Neural progenitor cell (in vitro differentiated cells): ENCODE measurements at regions not wholly inside any gene's neighbourhood (a gene's known extent, or its start where the extent isn't known, plus 50 kb on each side); places are given as distances from the start of the nearest gene placed in this dataset.

Experiments
- DNase-seq: peaks from one replicate; pipeline ENCODE4 v3.0.0-alpha.2; 2016; ENCODE audit warnings: low spot score
- H2AFZ ChIP-seq: fragments of 200-600 bp; sonication (generic); replicated peaks from 2 replicates; pipeline ENCODE4 v1.6.1; 2016; ENCODE audit warnings: antibody characterized with exemption
- H3F3A ChIP-seq: fragments of 200-600 bp; sonication (generic); 2 replicates; pipeline ENCODE4 v1.6.1; 2016; ENCODE audit warnings: antibody characterized with exemption, low read depth
- H3K27ac ChIP-seq: fragments of 200-600 bp; sonication (generic); 2 replicates; pipeline ENCODE4 v1.5.1; 2016; ENCODE audit warnings: mild to moderate bottlenecking
- H3K27me3 ChIP-seq: fragments of 200-600 bp; sonication (generic); 2 replicates; pipeline ENCODE4 v1.6.1; 2016; ENCODE audit warnings: mild to moderate bottlenecking, moderate library complexity
- H3K36me3 ChIP-seq: fragments of 200-600 bp; sonication (generic); 2 replicates; pipeline ENCODE4 v1.5.1; 2016
- H3K4me1 ChIP-seq: fragments of 200-600 bp; sonication (generic); 2 replicates; pipeline ENCODE4 v1.6.1; 2016; ENCODE audit warnings: mixed run types
- H3K4me2 ChIP-seq: fragments of 200-600 bp; sonication (generic); 2 replicates; pipeline ENCODE4 v1.6.1; 2016
- H3K4me3 ChIP-seq: fragments of 200-600 bp; sonication (generic); 2 replicates; pipeline ENCODE4 v1.5.1; 2016
- H3K79me2 ChIP-seq: fragments of 200-600 bp; sonication (generic); 2 replicates; pipeline ENCODE4 v1.6.1; 2016; ENCODE audit warnings: low read depth
- H3K9ac ChIP-seq: fragments of 200-600 bp; sonication (generic); 2 replicates; pipeline ENCODE4 v1.6.1; 2016
- H3K9me3 ChIP-seq: fragments of 200-600 bp; sonication (generic); 2 replicates; pipeline ENCODE4 v1.5.1; 2016; ENCODE audit warnings: low read depth
- H4K20me1 ChIP-seq: fragments of 200-600 bp; sonication (generic); 2 replicates; pipeline ENCODE4 v1.6.1; 2016; ENCODE audit warnings: low read depth
- H3K27ac Mint-ChIP-seq: 3 replicates; pipeline ENCODE4 v1.8.0; 2021; ENCODE audit warnings: mixed read lengths
- H3K27me3 Mint-ChIP-seq: 2 replicates; pipeline ENCODE4 v1.8.0; 2022; ENCODE audit warnings: low read depth, mild to moderate bottlenecking, inconsistent platforms, moderate library complexity, mixed read lengths; ENCODE audit not compliant: insufficient read depth
- H3K36me3 Mint-ChIP-seq: 3 replicates; pipeline ENCODE4 v1.8.0; 2021; ENCODE audit warnings: mixed read lengths
- H3K4me1 Mint-ChIP-seq: 3 replicates; pipeline ENCODE4 v1.8.0; 2021; ENCODE audit warnings: mixed read lengths
- H3K4me3 Mint-ChIP-seq: 3 replicates; pipeline ENCODE4 v1.8.0; 2021; ENCODE audit warnings: mild to moderate bottlenecking, moderate library complexity, mixed read lengths
- H3K9me3 Mint-ChIP-seq: 3 replicates; pipeline ENCODE4 v1.8.0; 2020; ENCODE audit warnings: mixed read lengths
- CTCF ChIP-seq: fragments of 200-600 bp; sonication (generic); IDR thresholded peaks from 2 replicates; pipeline ENCODE4 v1.5.1; 2017; ENCODE audit warnings: antibody characterized with exemption, mild to moderate bottlenecking
- EZH2 ChIP-seq: fragments of 200-600 bp; sonication (generic); IDR thresholded peaks from 2 replicates; pipeline ENCODE4 v1.6.1; 2017; ENCODE audit warnings: antibody characterized with exemption, mild to moderate bottlenecking, moderate library complexity
- EZH2phosphoT487 ChIP-seq: fragments of 200-600 bp; sonication (generic); IDR thresholded peaks from 2 replicates; pipeline ENCODE4 v1.6.1; 2017; ENCODE audit warnings: antibody characterized with exemption

GRCh38 chr10:131785121-131785460 is 115.7 kb upstream of the PPP2R2D start:
- Histone ChIP-seq H3K4me3 (no peak overlapping the region), H3K79me2 (no peaks in the 10 kb centered on the region), H3K9me3 (no peaks in the 10 kb centered on the region), H3F3A (no peaks in the 10 kb centered on the region), H3K9ac (no peak overlapping the region), H4K20me1 (no peaks in the 10 kb centered on the region), H3K36me3 (no peaks in the 10 kb centered on the region), H3K27ac (no peak overlapping the region), H3K4me1 (no peaks in the 10 kb centered on the region), H2AFZ (no peak overlapping the region), H3K4me2 (no peak overlapping the region), H3K27me3 (no peaks in the 10 kb centered on the region)
- Mint-ChIP-seq H3K9me3 (peaks cover 26% of the 10 kb centered on the region), H3K27me3 (peaks cover 12% of the 10 kb centered on the region), H3K27ac (no peak overlapping the region), H3K4me1 (peaks cover 13% of the 10 kb centered on the region), H3K4me3 (no peak overlapping the region), H3K36me3 (no peaks in the 10 kb centered on the region)
- no peak for TF ChIP-seq EZH2phosphoT487
- no peak for TF ChIP-seq EZH2
- TF ChIP-seq CTCF = no peak
- no peak for DNase-seq

DNA sequence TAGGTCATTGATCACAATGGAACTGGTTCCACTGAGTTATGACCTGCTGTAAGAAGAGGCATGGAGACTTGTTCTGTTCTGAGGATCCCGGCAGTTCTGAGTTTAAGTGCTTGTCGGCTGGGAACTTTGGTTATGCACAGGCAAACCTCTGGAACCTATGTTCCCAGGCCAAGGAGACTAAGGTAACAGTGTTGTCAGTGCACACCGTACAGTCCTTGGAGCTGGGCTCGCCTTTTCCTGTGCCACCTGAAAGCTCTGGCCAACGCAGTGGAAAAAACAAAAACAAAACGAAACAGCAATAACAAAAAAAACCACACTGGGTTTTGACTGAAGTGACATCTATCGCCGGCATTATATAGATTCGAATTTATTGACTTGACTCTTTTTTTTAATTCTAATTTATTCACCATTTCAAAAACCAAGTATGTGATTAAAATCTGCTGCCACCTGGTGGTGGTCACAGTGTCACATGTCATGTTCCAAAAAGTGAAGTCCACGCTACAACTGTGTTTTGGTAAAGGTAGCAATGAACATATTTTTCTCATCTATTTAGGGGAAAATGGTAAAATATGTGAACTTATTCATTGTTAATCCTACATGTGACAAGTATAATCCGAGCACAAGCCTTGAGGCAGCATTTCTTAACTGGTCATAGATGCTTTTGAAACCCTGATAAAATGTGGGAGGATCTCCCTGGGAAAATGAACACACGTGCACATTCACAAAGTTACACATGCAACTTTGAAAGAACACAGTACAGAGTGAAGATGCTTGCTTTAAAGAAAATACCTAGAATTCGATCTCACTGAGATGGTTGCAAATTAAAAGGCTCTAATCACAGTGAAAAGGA is 113.8 kb upstream of the PPP2R2D start:
- Histone ChIP-seq H3K9me3 (no peaks in the 10 kb centered on the region), H3K36me3 (no peaks in the 10 kb centered on the region), H4K20me1 (no peaks in the 10 kb centered on the region), H3K9ac (no peak overlapping the region), H3K27me3 (no peaks in the 10 kb centered on the region), H3K4me3 (no peak overlapping the region), H3F3A (no peaks in the 10 kb centered on the region), H2AFZ (no peak overlapping the region), H3K79me2 (no peaks in the 10 kb centered on the region), H3K4me1 (no peaks in the 10 kb centered on the region), H3K4me2 (no peak overlapping the region), H3K27ac (no peak overlapping the region)
- no peak overlapping the region for H3K27ac Mint-ChIP-seq
- H3K4me3 Mint-ChIP-seq = no peak overlapping the region
- TF ChIP-seq CTCF = peak; percentile 94
- no peak for TF ChIP-seq EZH2phosphoT487
- TF ChIP-seq EZH2 = no peak
- H3K27me3 Mint-ChIP-seq = peaks cover 8% of the 10 kb centered on the region
- peaks cover 20% of the 10 kb centered on the region for H3K9me3 Mint-ChIP-seq
- H3K4me1 Mint-ChIP-seq = peaks cover 13% of the 10 kb centered on the region
- peak; percentile 70 for DNase-seq
- H3K36me3 Mint-ChIP-seq = no peaks in the 10 kb centered on the region

GRCh38 chr10:131787961-131788360 is 112.8 kb upstream of the PPP2R2D start:
- no peaks in the 10 kb centered on the region for H4K20me1 ChIP-seq
- no peak overlapping the region for H3K27ac ChIP-seq
- H3K9me3 ChIP-seq = no peaks in the 10 kb centered on the region
- H3K79me2 ChIP-seq = no peaks in the 10 kb centered on the region
- Mint-ChIP-seq H3K27me3 (peaks cover 8% of the 10 kb centered on the region), H3K9me3 (peaks cover 20% of the 10 kb centered on the region), H3K4me1 (peaks cover 13% of the 10 kb centered on the region), H3K27ac (no peak overlapping the region), H3K4me3 (no peak overlapping the region), H3K36me3 (no peaks in the 10 kb centered on the region)
- no peaks in the 10 kb centered on the region for H3K36me3 ChIP-seq
- TF ChIP-seq EZH2phosphoT487 (no peak), EZH2 (no peak), CTCF (no peak)
- no peak overlapping the region for H3K4me2 ChIP-seq
- no peaks in the 10 kb centered on the region for H3K27me3 ChIP-seq
- no peak overlapping the region for H2AFZ ChIP-seq
- H3K4me3 ChIP-seq = no peak overlapping the region
- H3K9ac ChIP-seq = no peak overlapping the region
- DNase-seq = no peak
- no peaks in the 10 kb centered on the region for H3K4me1 ChIP-seq
- H3F3A ChIP-seq = no peaks in the 10 kb centered on the region
